GM11168 (cell line): ENCODE measurements at regions not wholly inside any gene's neighbourhood (a gene's known extent, or its start where the extent isn't known, plus 50 kb on each side); places are given as distances from the start of the nearest gene placed in this dataset.
"Not testable (repeated sequence)": the region's sequence is repeated elsewhere in the genome, so short reads cannot be mapped to it uniquely, and the experiment has no call there.

Experiments
- in situ Hi-C: fragments of 300-500 bp; cut with MboI; formaldehyde crosslinking; loops from one replicate; pipeline ENCODE4 v1.12.0; 2022; ENCODE audit warnings: low sequenced_read_pairs; ENCODE audit not compliant: unreplicated experiment

- in situ Hi-C loops, result no loop called here
Observed at GRCh38 chr13:42466609-42467008, 107.3 kb upstream of the TNFSF11 start.

DNA sequence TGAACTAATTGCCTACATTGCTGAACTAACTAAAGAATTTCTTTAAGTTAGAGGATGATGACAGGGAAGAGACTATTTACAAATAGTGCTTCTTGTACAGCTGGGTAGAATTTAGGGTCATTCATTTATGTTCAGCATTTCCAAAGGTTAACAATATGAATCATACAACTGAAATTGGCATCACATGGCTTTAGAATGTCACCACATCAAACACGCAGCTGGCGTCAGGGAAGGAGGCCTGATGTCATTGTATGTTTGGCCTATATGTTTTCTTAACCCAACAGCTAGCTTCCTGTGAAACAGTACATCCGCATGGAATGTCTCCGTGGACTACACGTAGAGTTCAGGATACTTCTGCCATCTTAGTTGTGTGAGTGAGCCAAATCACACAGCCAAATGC is 99.0 kb upstream of the TNFSF11 start:
- in situ Hi-C loops, result loop anchor here (10.0 kb wide), 1 partner anchor 120 kb away; no protein-coding TSS in a partner anchor

- in situ Hi-C loops, result loop anchor here (10.0 kb wide), 1 partner anchor 123 kb away; no protein-coding TSS in a partner anchor
Observed at GRCh38 chr13:42477596-42478190, 96.3 kb upstream of the TNFSF11 start.

DNA sequence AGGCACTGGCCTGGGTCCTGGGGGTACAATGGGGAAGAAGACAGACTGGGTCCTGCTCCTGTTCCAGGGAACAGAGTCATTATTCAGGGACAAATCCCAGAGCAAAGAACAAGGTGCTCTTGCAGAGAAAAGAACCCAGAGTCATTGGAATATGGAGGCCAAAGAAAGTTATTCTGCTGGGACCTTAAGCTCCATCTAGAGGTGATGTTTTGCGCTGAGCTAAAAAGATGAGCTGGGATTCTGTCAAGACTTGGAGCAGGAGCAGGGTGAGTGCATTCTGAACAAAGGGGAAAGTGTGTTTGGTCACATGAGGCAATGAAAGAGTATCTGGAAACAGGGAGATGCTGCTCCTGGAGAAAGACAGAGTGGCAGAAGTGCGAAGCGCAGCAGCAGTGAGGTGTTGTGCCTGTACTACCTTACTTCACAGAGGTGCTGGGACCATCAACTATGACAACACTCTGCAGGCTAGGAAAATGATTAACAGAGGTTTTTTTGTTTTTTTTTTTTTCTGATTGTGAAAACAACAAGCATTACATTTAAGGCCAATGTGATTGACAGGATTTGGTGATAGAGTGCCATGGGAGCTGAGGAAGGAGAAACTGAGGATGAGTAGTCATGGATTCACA is 95.3 kb upstream of the TNFSF11 start:
- in situ Hi-C loops, result loop anchor here (10.0 kb wide), 1 partner anchor 124 kb away; no protein-coding TSS in a partner anchor

- in situ Hi-C loops, result no loop called here
Observed at GRCh38 chr13:42484386-42484785, 89.6 kb upstream of the TNFSF11 start.

GRCh38 chr13:42485272-42485671 is 88.7 kb upstream of the TNFSF11 start:
- in situ Hi-C loops, result no loop called here

DNA sequence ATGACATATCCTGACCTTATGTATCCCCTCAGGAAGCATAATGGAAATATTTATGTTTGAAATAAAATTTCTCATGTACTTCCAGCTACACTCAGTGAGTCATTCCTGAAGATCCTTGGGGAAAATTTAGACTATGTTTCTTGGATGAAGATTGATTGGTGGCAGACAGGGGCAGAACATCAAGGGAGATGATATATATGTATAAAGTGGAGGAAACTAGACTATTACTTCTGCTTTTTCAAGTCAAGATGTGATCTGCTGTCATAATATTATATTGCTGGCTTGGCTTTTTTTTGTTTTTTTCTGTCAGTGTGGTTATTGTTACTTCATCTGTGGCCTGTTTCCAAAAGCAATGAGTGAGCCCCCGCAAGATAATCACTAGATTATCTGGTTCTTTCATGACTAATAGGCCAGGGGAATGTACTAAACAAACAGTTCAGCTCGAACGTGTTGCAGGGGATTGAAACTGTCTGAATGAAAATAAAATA is 87.2 kb upstream of the TNFSF11 start:
- in situ Hi-C loops, result no loop called here

DNA sequence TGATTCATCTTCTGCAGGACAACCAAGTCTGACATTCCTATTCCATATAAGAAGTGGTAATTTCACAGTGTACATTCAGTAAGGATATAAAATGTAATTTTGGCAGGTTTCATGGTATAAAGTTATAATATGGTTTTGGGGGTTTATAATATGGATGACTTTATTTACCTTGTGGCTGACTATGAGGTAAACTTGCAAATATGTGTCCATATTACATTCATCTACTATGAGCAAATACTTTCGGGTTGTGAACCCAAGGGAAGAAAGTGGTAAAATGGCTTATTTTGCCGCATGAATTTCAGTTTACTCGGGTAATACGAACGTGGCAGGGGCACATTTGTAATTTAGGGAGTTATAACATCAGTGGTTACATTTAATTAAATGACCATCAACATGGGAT is 86.7 kb upstream of the TNFSF11 start:
- in situ Hi-C loops, result no loop called here

GRCh38 chr13:42490676-42491075 is 83.3 kb upstream of the TNFSF11 start:
- in situ Hi-C loops, result no loop called here

GRCh38 chr13:42492372-42492920 is 81.5 kb upstream of the TNFSF11 start:
- in situ Hi-C loops, result no loop called here

DNA sequence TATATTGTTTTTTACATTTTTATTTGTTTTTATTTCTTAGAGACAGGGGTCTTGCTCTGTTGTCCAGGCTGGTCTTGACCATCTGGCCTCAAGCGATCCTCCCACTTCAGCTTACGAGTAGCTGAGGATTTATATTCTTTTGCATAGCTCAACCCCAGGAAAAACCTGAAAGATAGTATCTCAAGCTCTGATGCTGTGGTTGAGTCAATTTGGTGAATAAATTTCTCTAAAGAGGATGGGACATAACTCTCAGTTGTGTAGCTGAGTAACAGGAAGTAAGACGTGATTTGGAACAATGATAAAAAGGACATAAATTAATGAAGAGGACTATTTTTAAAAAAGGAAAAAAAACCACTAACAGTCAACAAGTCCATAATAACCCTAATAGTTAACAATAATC is 79.8 kb upstream of the TNFSF11 start:
- in situ Hi-C loops, result no loop called here

GRCh38 chr13:42495255-42495654 is 78.7 kb upstream of the TNFSF11 start:
- in situ Hi-C loops, result no loop called here

DNA sequence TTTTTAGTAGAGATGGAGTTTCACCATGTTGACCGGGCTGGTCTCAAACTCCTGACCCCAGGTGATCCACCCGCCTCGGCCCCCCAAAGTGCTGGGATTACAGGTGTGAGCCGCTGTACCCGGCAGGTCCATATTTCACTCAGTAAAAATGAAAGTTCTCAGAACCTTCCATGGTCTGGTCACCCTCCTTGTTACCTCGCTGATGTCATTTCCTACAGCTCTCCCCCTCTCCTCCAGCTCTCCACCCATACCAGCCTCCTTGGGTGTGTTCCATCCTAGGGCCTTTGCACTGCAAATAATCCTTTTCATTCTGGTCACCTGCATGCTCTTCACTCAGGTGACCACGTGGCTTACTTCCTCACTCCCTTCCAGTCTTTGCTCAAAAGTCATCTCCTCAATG is 78.2 kb upstream of the TNFSF11 start:
- in situ Hi-C loops, result no loop called here

- in situ Hi-C loops, result not testable (repeated sequence)
Observed at GRCh38 chr13:42496926-42497554, 76.9 kb upstream of the TNFSF11 start.

DNA sequence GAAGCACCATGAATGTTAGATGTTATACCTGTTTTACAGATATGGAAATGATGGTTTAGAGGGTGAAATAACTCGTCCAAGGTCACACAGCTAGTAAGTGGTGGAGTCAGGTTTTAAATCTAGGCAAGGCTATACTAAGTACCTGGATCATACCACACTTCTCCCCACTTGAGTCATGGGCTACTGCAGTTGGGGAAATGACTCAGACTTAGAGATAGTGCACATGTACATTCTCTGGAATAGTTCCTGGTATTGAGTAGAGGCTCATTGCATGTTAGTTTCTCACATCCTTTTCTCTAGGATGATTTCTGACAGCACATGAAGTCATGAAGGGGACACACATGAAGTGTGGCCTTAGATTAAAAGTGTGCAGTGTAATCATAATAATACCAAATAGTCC is 76.2 kb upstream of the TNFSF11 start:
- in situ Hi-C loops, result no loop called here

GRCh38 chr13:42498521-42498920 is 75.4 kb upstream of the TNFSF11 start:
- in situ Hi-C loops, result no loop called here
